NCI-H446 (cell line): ENCODE measurements at regions not wholly inside any gene's neighbourhood (a gene's known extent, or its start where the extent isn't known, plus 50 kb on each side); places are given as distances from the start of the nearest gene placed in this dataset.
"Not testable (repeated sequence)": the region's sequence is repeated elsewhere in the genome, so short reads cannot be mapped to it uniquely, and the experiment has no call there.

Experiments
- DNase-seq, 2 experiments: peaks; one replicate each; lab custom pipeline; 2025; lab: John Stamatoyannopoulos, UW

DNA sequence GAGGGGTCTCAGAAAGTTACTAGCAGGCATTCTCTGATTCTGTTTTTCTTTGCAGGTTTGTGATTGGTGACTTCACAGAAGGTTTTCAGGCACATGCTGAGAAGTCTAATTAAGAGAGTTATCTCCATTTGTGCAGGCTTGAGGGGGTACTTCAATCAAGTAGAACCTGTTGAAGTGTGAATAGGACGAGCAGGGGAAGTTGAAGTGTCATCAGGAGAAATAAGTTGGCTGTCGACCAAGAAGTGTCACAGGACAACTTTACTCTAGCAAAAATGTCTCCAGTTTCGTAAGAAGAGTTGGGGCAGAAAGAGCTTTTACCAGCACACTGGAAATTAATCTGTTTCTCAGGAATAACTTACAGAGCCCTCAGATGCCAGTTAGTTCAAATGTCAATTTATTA, 576.5 kb upstream of the SLITRK5 start:
- DNase-seq, result no peak

- no peak for DNase-seq
These were observed 570.7 kb upstream of the SLITRK5 start for GRCh38 chr13:87100431-87100830.

- DNase-seq, result no peak
These were observed 563.5 kb upstream of the SLITRK5 start for GRCh38 chr13:87107651-87108050.

DNA sequence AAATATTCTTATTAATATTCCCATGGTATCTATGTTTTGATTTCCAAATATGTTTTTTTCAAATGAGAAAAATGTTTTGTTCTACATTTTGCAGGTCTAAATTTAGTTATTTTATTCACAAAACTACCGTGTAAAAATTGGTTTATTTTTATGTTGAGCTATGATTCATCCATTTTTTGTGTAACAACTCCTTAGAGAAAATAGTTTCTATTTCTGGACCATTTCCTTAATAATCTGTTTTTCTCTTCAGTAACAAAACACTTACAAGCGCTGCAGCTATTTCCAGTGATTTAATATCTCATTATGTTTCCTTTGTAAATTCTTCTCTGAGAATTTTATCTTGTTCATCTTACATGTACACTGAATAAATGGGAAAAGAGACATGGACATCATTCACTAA, 550.7 kb upstream of the SLITRK5 start:
- no peak for DNase-seq

GRCh38 chr13:87122551-87122950, 548.6 kb upstream of the SLITRK5 start:
- DNase-seq, result no peak

DNA sequence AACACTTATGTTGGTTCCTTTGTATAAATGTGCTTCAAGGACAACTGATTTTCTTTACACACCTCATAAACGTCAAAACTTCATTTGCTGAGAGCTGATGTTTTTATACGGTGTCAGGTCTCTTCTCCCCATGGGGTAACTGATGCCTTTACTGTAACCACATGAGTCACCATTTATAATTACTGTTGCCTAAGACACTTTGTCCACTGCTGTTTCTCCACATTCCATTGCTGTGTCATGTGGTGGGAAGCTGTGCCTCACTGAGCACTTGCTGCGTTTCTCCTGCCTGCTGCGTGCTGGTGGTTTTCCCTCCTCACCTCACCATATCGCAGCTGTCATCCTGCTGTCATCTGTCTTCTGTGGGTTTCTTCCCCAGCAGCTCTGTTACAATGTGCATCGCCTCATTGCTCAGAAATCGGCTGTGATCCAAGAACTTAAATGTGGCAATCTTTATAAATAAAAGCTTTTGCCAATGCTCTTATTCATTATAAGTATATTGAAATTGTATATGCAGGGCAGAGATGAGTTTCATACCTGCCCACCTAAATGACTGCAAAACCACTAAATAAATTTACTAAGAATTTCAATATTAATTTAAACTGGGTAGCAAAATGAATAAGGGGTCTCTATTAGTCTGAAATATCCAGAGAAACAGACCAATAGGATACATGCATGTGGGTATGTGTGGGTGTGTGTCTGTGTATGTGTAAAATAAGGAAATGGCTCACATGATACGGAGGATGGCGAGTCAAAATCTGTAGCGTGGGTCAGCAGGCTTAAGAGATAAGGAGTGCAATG, 547.0 kb upstream of the SLITRK5 start:
- DNase-seq, result peak in 1 of 2 experiments; percentile 9

DNA sequence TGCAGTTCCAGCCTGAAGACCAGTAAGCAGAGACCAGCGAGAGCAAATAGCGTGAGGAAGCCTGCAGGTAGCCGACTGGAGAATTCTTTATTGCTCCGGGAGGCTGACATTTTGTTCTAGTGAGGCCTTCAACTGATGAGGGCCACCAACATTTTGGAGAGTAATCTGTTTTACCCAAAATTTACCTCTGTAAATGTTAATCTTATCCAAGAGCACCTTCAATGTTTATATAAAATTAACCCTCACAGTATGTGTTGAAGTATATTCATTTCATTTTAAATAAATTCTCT, 546.4 kb upstream of the SLITRK5 start:
- DNase-seq, result no peak

- peak in 1 of 2 experiments; percentile 3 for DNase-seq
These were observed 543.1 kb upstream of the SLITRK5 start for GRCh38 chr13:87128036-87128435.

GRCh38 chr13:87128491-87128890, 542.7 kb upstream of the SLITRK5 start:
- no peak for DNase-seq

DNA sequence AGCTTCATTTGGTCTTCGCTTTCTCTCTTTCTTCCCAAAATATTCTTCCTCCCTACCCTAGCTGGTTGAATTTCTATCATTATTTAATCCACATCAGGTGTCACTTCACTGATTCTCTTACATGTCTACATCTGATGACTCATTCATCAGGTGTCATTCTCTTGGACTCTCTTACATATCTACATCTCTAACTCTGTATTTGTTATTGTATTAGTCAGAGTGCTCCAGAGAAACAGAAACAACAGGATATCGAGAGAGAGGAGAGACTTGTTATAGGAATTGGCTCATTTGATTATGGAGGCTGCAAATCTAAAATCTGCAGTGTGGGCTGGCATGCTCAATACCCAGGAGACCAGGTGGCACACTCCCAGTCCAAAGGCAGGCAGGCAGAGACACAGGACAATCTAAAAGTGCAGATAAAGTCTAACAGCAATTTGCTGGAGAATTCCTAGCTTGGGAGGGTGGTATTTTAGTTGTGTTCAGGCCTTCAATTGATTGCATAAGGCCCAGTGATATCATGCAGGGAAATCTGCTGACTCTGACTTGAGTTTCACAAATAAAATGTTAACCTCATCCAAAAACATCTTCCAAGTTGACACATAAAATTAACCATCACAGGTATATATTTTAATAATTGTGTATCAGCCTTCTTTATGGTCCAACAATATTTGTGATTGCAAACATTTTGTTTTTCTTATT, 541.4 kb upstream of the SLITRK5 start:
- no peak for DNase-seq

GRCh38 chr13:87130423-87130822, 540.7 kb upstream of the SLITRK5 start:
- DNase-seq, result no peak

- DNase-seq, result no peak
These were observed 539.6 kb upstream of the SLITRK5 start for GRCh38 chr13:87131611-87132010.

DNA sequence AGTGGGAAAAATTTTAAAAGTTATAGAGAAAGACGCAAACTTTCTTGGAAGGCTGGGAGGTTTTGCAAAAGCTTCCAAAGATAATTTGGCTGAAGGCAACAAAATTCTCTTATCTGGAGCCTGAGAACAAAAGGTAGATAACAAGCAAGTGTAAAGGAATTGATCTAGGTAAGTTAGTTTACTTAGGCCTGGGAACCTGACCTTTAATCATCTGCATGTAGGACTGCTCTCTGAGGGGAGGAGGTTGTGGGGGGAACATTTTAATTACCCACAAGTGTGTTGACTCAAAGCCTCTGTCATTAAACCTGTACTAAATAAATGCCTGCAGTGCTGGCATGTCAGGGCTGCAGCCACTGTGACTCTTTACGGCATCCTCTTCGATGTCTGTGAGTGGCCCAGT, 532.3 kb upstream of the SLITRK5 start:
- no peak for DNase-seq

- no peak for DNase-seq
These were observed 524.1 kb upstream of the SLITRK5 start for GRCh38 chr13:87147076-87147475.

GRCh38 chr13:87153371-87153770, 517.8 kb upstream of the SLITRK5 start:
- DNase-seq, result no peak

DNA sequence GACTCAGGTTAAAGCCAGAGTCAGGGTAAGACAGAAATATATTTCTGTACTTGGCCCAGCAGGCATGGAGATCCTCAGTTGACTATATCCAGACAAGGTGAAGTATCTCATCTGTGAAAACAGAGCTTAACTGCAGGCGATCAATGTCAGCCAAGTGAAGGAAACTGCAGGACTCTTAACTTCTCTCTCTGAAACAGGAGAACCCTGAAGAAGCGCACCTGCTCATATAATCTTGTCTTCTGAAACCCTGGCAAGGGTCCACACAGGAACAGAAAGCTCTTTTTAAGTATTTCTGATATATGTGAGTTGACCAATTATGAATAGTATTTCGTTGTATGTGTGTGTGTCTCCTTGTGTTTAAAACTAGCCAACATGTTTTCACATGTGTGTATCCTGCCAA, 504.8 kb upstream of the SLITRK5 start:
- no peak for DNase-seq

GRCh38 chr13:87168390-87168789, 502.8 kb upstream of the SLITRK5 start:
- DNase-seq, result no peak

- DNase-seq, result no peak
These were observed 501.8 kb upstream of the SLITRK5 start for GRCh38 chr13:87169337-87169736.

DNA sequence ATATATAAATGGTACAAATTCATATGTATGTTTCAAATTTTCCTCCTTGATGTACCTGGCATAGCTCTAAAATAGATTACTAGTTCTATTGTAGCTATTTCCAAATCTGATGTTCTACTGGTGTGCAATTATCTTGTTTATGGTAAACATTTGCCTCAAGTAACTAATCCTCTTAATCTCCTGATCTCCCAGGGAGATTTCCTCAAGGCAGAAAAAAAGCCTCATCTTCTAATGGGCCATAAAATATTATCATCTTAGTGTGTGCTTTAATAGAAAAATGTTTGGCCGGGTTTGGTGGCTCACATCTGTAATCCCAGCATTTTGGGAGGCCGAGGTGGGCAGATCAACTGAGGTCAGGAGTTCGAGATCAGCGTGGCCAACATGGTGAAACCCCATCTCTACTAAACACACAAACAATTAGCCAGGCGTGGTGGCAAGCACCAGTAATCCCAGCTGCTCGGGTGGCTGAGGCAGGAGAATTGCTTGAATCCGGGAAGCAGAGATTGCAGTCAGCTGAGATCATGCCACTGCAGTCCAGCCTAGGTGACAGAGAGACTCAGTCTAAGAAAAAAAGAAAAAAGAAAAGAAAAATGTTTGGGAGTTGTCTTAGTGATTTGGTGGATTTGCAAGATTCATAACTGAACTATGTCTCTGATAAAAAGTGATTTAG, 498.9 kb upstream of the SLITRK5 start:
- no peak for DNase-seq

DNA sequence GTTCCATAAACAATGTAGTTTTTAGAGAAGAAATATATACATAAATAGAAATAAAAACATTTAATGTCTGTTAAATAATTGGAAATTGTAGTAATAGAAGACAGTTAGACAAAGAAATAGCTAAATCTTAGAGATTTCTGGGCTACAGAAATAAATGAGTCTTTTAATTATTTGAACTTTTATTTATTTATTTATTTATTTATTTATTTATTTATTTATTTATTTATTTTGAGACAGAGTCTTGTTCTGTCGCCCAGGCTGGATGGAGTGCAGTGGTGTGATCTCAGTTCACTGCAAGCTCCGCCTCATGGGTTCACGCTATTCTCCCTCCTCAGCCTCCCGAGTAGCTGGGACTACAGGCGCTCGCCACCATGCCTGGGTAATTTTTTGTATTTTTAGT, 486.0 kb upstream of the SLITRK5 start:
- not testable (repeated sequence) for DNase-seq

GRCh38 chr13:87186647-87187046, 484.5 kb upstream of the SLITRK5 start:
- DNase-seq, result not testable (repeated sequence)

- DNase-seq, result not testable (repeated sequence)
These were observed 479.7 kb upstream of the SLITRK5 start for GRCh38 chr13:87191485-87191884.

DNA sequence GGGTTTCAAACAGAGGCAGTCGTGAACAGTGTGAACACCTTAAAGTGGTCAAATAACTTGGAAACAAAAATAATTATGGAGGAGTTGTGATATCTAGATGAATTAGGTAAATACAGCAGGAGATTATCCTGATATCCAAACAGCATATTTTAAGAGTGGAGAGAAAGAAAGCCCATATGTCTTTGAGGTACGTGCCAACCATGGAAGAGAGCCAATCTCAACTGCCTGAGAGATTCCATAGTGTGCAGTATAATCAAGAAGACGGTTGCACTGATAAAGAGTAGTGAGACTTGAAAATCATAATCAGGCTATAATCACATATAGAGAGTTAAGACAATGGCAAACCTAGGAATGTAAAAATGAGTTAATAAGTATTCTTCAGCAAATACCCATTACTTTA, 472.8 kb upstream of the SLITRK5 start:
- peak in 1 of 2 experiments; percentile 1 for DNase-seq
